ENCODE measurements at regions not wholly inside any gene's neighbourhood (a gene's known extent, or its start where the extent isn't known, plus 50 kb on each side); places are given as distances from the start of the nearest gene placed in this dataset.

DNA sequence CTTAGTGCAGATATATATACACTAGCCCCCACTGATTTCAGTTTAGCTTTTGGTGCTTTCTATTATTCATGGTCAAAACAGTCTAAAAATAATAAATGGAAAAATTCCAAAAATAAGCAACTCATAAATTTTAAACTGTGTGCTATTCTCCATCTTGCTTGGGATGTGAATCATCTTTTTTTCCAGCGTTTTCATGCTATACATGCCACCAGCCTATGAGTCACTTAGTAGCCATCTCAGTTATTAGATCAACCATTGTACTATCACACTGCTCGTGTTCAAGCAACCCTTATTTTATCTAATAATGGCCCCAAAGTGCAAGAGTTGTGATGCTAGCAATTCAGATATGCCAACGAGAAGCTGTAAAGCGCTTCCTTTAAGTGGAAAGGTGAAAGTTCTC, 73.9 kb upstream of the KRR1 start:
- no peak for DNase-seq

DNA sequence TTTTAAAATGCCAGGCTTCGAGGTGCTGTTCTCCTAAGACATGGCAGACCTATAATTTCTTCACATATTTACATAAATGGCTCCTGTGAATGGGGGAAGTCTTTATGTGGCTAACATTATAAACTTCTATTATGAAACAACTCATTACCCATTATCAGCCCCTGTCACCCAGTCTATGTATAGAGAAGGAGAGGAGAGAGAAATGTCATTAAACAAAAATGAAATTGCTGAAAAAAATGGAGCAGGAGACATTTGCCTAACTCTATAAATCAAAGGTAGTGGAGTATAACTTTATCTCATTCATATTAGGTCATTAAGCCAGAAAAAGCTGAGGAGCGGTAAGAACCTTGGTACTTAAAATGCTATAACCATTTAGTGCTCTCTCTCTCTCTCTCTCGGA, 71.9 kb upstream of the KRR1 start:
- DNase-seq, result no peak

DNA sequence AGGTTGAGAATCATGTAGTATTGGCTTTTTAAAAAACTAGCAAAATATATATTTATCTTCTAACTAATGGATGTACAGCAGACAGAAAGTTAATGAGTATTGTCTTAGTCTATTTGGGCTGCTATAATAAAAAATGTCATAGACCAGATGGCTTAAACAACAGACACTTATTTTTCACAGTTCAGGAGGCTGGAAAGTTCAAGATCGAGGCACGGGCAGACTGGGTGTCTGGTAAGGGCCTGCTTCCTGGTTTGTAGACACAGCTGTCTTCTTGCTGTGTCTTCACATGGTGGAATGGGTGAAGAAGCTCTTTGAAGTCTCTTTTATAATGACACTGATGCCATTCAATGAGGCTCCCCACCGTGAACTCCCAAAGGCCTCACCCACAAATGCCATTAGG, 70.1 kb upstream of the KRR1 start:
- no peak for DNase-seq

DNA sequence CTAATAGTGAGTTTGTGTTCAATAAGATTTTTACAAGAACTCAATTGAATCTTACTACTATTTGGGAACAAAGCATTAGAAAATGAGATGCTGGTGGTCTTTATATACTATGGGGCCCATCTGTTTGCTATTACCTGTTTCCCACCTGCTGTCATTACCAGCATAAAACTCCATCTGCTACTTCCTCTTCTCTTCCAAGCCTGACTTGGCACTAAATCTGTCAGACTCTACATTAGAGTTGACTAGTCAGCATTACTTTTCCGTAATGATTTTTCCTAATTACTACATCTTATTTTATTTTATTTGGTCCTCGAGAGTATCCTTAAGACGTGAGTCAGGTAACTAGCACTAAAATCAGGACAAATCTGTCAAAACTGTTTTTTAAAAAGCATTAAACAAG, 68.1 kb upstream of the KRR1 start:
- DNase-seq, result no peak

DNA sequence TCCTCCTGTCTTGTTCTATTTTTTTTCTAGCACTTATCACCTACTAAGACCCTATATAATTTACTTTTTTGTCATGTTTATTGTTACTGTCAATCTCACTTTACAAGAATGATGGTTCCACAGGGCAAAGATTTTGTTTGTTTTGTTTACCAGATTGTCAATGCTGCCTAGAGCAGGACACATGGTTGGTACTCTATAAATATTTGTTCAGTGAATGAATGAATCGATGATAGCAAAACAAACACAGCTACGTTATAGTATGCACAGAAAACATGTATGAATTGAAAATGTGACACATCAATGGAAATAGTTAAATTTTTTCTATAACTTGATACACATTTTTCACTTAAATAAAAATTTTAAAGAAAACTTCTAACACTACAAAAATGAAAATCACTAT, 67.1 kb upstream of the KRR1 start:
- DNase-seq, result no peak

DNA sequence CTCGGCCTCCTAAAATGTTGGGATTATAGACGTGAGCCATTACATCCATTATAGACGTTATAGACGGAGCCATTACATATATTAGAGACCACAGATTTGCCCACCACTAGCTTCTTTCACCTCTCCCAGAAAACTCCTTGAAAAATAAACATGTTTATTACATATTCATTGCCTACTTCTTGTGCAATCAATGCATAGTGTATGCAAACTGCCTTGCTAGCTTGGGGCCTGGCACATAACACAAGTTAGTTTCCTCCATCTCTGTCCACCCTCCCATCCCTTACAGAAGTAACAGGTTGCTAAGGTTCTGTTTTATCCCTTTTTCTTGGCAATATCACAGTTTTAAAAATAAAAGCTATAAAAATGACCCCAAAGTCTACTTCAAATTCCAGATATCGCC, 66.4 kb upstream of the KRR1 start:
- DNase-seq, result no peak

DNA sequence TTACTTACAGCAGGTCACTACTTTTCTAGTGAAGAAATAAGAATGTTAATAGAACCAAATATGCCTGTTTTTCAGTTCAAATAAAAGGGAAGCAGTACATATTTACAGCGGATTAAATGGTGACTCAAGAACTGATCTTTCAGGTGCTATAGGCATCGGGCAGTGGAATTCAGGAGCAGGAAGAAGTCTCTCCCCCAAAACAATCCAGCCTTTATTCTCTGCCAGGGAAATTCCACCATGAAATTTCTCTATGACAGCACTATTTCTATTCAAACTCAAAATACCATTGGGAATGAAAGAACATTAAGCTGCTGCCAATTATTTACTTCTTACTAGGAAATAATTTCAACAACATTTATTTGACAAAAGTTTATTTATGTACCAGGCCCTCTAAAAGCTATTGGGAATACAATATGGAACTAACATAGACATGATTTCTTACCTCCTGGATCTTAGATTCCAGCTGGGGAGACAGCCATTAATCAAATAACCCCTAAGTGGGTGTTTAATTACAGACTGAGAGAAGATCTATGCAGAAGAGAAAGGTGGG, 60.3 kb upstream of the KRR1 start:
- DNase-seq, result no peak

DNA sequence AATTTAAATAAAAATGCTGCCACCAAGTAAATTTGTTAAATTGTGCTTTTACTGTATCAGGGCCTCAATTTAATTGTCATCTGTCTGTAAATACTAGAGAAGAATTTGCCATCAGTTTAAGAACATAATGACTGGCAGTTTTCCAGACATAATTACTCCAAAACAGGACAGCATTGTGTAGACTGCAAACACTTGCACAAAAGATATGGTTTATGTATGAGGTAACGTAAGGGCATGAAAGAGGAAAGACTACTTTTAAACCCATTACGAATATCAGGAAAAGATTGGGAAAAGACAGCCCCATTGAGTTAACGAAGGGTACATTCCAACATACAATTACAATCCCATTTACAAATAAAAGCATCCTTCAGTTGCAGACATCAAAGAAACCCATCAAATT, 59.8 kb upstream of the KRR1 start:
- no peak for DNase-seq

DNA sequence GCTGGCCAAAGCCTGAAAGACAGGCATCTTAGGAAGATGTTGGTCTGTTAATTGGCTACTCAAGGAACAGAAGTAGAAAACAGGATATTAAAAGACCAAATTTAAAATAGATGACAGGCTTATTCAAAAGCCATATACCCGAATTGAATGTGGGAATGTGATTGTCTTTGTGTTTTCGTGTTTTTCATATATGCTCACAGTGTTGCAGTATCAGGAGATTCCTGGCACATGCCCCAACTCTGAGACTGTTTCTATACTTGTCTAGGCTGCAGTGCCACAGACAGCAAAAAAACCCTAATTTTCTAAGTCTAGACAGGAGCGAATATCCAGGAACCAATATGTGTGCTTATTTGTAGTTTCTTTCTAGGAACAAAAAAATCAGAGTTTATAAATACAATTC, 57.4 kb upstream of the KRR1 start:
- DNase-seq, result no peak

DNA sequence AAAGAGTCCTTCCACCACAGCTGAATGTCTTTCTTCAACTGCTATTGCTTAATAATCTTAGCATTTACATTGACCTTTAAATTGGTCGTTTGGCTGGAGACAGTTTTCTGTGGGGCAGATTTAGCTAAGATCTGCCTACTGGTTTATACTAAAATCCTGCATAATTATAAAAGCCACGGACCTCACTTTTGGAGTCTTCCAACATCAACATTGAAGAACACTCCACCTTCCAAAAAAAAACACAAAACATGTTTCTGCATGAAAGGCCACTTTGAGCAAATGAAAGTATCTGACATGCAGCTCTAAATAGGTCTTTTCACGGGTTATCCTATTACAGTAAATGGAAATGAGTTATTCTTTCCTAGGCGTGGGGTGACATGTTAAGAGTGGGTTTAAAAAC, 57.0 kb upstream of the KRR1 start:
- no peak for DNase-seq

DNA sequence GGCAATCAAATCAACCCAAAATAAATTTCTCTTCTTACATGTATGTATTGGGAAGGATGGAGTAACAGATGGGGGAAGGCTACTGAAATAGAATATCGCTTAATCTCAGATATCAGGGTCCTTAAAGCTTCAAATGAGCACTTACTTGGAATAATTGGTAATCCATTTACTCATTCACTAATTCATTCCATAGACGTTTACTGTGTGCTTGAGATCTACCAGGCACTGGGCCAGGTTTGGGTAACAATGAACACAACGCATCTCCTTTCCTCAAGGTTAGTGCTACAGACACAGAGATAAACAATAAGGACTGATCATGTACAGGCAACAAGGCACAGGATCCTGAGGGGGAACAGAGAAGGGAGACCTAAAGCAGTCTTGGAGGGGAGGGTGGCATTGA, 54.4 kb upstream of the KRR1 start:
- DNase-seq, result no peak

DNA sequence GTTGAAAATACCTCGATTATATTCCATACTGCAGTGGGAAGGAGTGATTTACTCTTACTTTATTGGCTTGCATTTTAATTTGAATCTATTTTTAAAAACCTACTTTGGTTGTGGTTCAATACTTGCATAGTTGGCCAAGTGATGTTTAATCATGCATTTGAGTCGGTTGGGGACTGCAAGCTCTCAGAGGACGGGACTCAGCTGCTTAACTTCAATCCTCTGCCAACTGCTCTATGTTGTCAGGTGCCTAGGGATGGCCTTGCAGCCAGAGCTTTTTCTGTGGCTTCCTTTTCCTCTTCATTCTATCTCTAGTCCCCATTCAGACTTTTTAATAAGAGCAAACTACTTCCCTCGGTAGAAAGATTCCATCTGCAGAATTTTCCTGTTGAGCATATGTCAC, 53.4 kb upstream of the KRR1 start:
- DNase-seq, result no peak

DNA sequence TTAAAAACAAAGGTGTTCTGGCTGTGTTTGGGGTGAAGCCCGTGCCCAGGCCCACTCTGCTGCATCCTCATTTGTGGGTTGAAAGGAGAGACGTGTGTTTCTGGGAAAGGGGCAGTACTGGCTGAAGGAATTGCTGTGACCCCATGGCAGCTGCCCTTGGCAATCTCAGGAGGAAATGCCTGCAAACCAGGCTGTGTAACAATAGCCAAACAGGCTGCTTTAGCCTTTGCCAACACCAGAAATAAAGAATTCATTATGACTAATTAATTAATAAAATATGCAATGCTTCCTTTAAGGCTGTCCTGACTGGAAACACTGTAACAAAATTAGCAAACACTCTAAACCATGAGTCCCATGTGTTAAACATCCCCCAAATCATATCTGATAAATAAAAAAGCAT, 53.0 kb upstream of the KRR1 start:
- DNase-seq, result no peak

DNA sequence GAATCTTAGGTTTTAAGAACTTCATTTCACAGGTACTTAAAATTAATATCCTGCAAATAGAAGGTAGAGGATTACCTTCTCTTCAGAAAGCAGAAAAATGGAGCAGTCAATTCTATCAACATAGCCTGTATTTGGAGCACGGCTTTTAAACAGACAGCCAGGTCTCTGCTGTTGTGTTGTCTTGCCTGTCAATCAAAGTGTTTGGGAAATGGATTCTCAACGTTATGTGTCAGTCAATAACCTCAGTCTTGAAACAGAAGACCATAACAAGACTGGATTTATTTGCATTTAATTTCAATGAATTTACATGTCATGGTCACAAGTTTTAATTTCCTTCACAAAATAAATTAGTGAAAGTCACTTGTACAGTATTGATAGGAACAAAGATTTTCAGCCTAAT, 51.9 kb upstream of the KRR1 start:
- no peak for DNase-seq

DNA sequence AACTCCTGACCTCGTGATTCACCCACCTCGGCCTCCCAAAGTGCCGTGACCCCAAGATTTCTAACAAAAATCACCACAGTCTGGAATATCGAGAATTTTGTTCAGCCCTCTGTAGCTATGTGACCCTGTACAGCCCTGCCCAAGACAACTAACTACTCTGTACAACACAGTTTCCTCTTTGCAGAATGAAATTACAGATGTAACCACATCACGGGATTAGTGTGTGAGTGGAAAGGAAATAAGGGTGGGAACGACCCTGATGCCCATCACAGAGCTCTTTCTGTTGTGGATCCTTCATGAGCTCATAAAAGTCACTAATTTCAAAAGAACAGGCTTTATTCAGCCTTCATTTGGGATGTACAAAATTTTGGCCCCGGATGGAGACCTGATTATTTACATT, 50.5 kb upstream of the KRR1 start:
- DNase-seq, result no peak

Measured in stimulated activated CD4-positive, alpha-beta T cell treated with anti-CD3 and anti-CD28 coated beads, Interleukin-4, amount 100 ng/mL, for 1 hour (primary cell).